Activated T-cell treated with anti-CD3 and anti-CD28 coated beads, Interleukin-2, amount 50 U/mL, for 72 hours (primary cell): ENCODE measurements at regions not wholly inside any gene's neighbourhood (a gene's known extent, or its start where the extent isn't known, plus 50 kb on each side); places are given as distances from the start of the nearest gene placed in this dataset.

Experiments used
- ATAC-seq, 2 donors: fragments of 150-1000 bp; cut with Tn5 transposase; replicated peaks in 1 of 2; 2 replicates each; pipeline ENCODE4 v1.10.0; 2021; ENCODE audit warnings: moderate library complexity in 2 of 2, mild to moderate bottlenecking in 1 of 2
- DNase-seq, 2 donors: peaks; one replicate each; pipeline ENCODE4 v3.0.0; 2021 to 2022; ENCODE audit warnings: mixed read lengths in 1 of 2
- H3K27ac Mint-ChIP-seq: one replicate; pipeline ENCODE4 v1.8.0; 2022; ENCODE audit warnings: mild to moderate bottlenecking, moderate library complexity, mixed read lengths
- H3K27me3 Mint-ChIP-seq: one replicate; pipeline ENCODE4 v1.8.0; 2022; ENCODE audit warnings: low read depth, mixed read lengths
- H3K36me3 Mint-ChIP-seq, 2 donors: one replicate each; pipeline ENCODE4 v1.8.0; 2022; ENCODE audit warnings: mixed read lengths in 2 of 2, mild to moderate bottlenecking in 1 of 2; ENCODE audit not compliant: insufficient read depth in 2 of 2
- H3K4me1 Mint-ChIP-seq: one replicate; pipeline ENCODE4 v1.8.0; 2022; ENCODE audit warnings: low read depth, mixed read lengths
- H3K4me3 Mint-ChIP-seq, 2 donors: one replicate each; pipeline ENCODE4 v1.8.0; 2022; ENCODE audit warnings: mild to moderate bottlenecking in 2 of 2, mixed read lengths in 2 of 2, moderate library complexity in 2 of 2
- H3K9me3 Mint-ChIP-seq, 2 donors: one replicate each; pipeline ENCODE4 v1.8.0; 2022; ENCODE audit warnings: mixed read lengths in 2 of 2

GRCh38 chr12:58364389-58365086 lies 423.2 kb downstream of the ATP23 start:
- H3K4me1 Mint-ChIP-seq: no peaks in the 10 kb centered on the region
- H3K36me3 Mint-ChIP-seq: no peaks in the 10 kb centered on the region
- DNase-seq (no peak), ATAC-seq (no peak)
- no peaks in the 10 kb centered on the region for H3K9me3 Mint-ChIP-seq
- no peak overlapping the region for H3K4me3 Mint-ChIP-seq
- peaks cover 5% of the 10 kb centered on the region for H3K27me3 Mint-ChIP-seq
- no peak overlapping the region for H3K27ac Mint-ChIP-seq

- Mint-ChIP-seq H3K4me1 (no peaks in the 10 kb centered on the region), H3K9me3 (no peaks in the 10 kb centered on the region), H3K4me3 (no peak overlapping the region), H3K27me3 (peaks cover 5% of the 10 kb centered on the region), H3K36me3 (no peaks in the 10 kb centered on the region), H3K27ac (no peak overlapping the region)
- ATAC-seq (no peak), DNase-seq (no peak)
Measured at GRCh38 chr12:58365087-58365390, 423.7 kb downstream of the ATP23 start.

GRCh38 chr12:58367041-58367440 lies 425.7 kb downstream of the ATP23 start:
- Mint-ChIP-seq H3K4me3 (no peak overlapping the region), H3K4me1 (no peaks in the 10 kb centered on the region), H3K27me3 (peaks cover 5% of the 10 kb centered on the region), H3K36me3 (no peaks in the 10 kb centered on the region), H3K9me3 (no peaks in the 10 kb centered on the region), H3K27ac (no peak overlapping the region)
- DNase-seq: no peak
- no peak for ATAC-seq

- no peaks in the 10 kb centered on the region for H3K4me1 Mint-ChIP-seq
Measured at GRCh38 chr12:58368001-58368400, 426.6 kb downstream of the ATP23 start.

GRCh38 chr12:58369576-58369975 lies 428.2 kb downstream of the ATP23 start:
- H3K27me3 Mint-ChIP-seq: peaks cover 5% of the 10 kb centered on the region
- no peak overlapping the region for H3K4me3 Mint-ChIP-seq
- no peaks in the 10 kb centered on the region for H3K9me3 Mint-ChIP-seq
- DNase-seq: no peak
- no peaks in the 10 kb centered on the region for H3K4me1 Mint-ChIP-seq
- no peaks in the 10 kb centered on the region for H3K36me3 Mint-ChIP-seq
- H3K27ac Mint-ChIP-seq: no peak overlapping the region
- ATAC-seq: no peak

More at GRCh38 chr12:58368001-58368400, 426.6 kb downstream of the ATP23 start:
- DNase-seq (no peak), ATAC-seq (no peak)
- H3K9me3 Mint-ChIP-seq: no peaks in the 10 kb centered on the region
- H3K27me3 Mint-ChIP-seq: peaks cover 5% of the 10 kb centered on the region
- no peaks in the 10 kb centered on the region for H3K36me3 Mint-ChIP-seq
- H3K27ac Mint-ChIP-seq: no peak overlapping the region
- H3K4me3 Mint-ChIP-seq: no peak overlapping the region

GRCh38 chr12:58372298-58372697 lies 430.9 kb downstream of the ATP23 start:
- Mint-ChIP-seq H3K27me3 (no peaks in the 10 kb centered on the region), H3K9me3 (peaks cover 0 to under 1% of the 10 kb centered on the region in 2 donors), H3K36me3 (no peaks in the 10 kb centered on the region), H3K27ac (no peak overlapping the region), H3K4me1 (no peaks in the 10 kb centered on the region), H3K4me3 (no peak overlapping the region)
- ATAC-seq: no peak
- no peak for DNase-seq

- Mint-ChIP-seq H3K9me3 (peaks cover 0 to 2% of the 10 kb centered on the region in 2 donors), H3K36me3 (no peaks in the 10 kb centered on the region), H3K27ac (no peak overlapping the region), H3K4me3 (no peak overlapping the region), H3K4me1 (no peaks in the 10 kb centered on the region), H3K27me3 (peaks cover 7% of the 10 kb centered on the region)
- no peak for ATAC-seq
- no peak for DNase-seq
Measured at GRCh38 chr12:58378028-58378427, 436.7 kb downstream of the ATP23 start.

GRCh38 chr12:58381546-58381945 lies 440.2 kb downstream of the ATP23 start:
- ATAC-seq (no peak), DNase-seq (no peak)
- Mint-ChIP-seq H3K9me3 (peaks cover 0 to 2% of the 10 kb centered on the region in 2 donors), H3K27me3 (peaks cover 7% of the 10 kb centered on the region), H3K27ac (no peak overlapping the region), H3K4me1 (no peaks in the 10 kb centered on the region), H3K4me3 (no peak overlapping the region), H3K36me3 (no peaks in the 10 kb centered on the region)

GRCh38 chr12:58384196-58384595 lies 442.8 kb downstream of the ATP23 start:
- Mint-ChIP-seq H3K9me3 (no peaks in the 10 kb centered on the region), H3K27me3 (peaks cover 7% of the 10 kb centered on the region), H3K36me3 (no peaks in the 10 kb centered on the region), H3K4me3 (no peak overlapping the region), H3K27ac (no peak overlapping the region), H3K4me1 (no peaks in the 10 kb centered on the region)
- DNase-seq (no peak), ATAC-seq (no peak)

GRCh38 chr12:58386136-58386535 lies 444.8 kb downstream of the ATP23 start:
- Mint-ChIP-seq H3K27me3 (peaks cover 7% of the 10 kb centered on the region), H3K9me3 (no peaks in the 10 kb centered on the region), H3K27ac (no peak overlapping the region), H3K4me1 (no peaks in the 10 kb centered on the region), H3K4me3 (no peak overlapping the region), H3K36me3 (no peaks in the 10 kb centered on the region)
- DNase-seq (no peak), ATAC-seq (no peak)

- Mint-ChIP-seq H3K27ac (no peak overlapping the region), H3K36me3 (no peaks in the 10 kb centered on the region), H3K27me3 (peaks cover 7% of the 10 kb centered on the region), H3K9me3 (no peaks in the 10 kb centered on the region), H3K4me1 (no peaks in the 10 kb centered on the region), H3K4me3 (no peak overlapping the region)
- no peak for ATAC-seq
- DNase-seq: no peak
Measured at GRCh38 chr12:58387199-58387598, 445.8 kb downstream of the ATP23 start.

- no peak for ATAC-seq
- H3K9me3 Mint-ChIP-seq: no peaks in the 10 kb centered on the region
- H3K27ac Mint-ChIP-seq: no peak overlapping the region
- no peaks in the 10 kb centered on the region for H3K36me3 Mint-ChIP-seq
- DNase-seq: no peak
- no peak overlapping the region for H3K4me3 Mint-ChIP-seq
- no peaks in the 10 kb centered on the region for H3K4me1 Mint-ChIP-seq
- no peaks in the 10 kb centered on the region for H3K27me3 Mint-ChIP-seq
Measured at GRCh38 chr12:58388261-58388660, 446.9 kb downstream of the ATP23 start.

GRCh38 chr12:58393152-58393551 lies 451.8 kb downstream of the ATP23 start:
- H3K36me3 Mint-ChIP-seq: no peaks in the 10 kb centered on the region
- no peaks in the 10 kb centered on the region for H3K9me3 Mint-ChIP-seq
- no peaks in the 10 kb centered on the region for H3K4me1 Mint-ChIP-seq
- no peak overlapping the region for H3K4me3 Mint-ChIP-seq
- DNase-seq (no peak), ATAC-seq (no peak)
- H3K27ac Mint-ChIP-seq: no peak overlapping the region
- no peaks in the 10 kb centered on the region for H3K27me3 Mint-ChIP-seq

GRCh38 chr12:58395056-58395455 lies 453.7 kb downstream of the ATP23 start:
- no peaks in the 10 kb centered on the region for H3K27me3 Mint-ChIP-seq
- H3K4me3 Mint-ChIP-seq: no peak overlapping the region
- ATAC-seq (no peak), DNase-seq (no peak)
- H3K27ac Mint-ChIP-seq: no peak overlapping the region
- no peaks in the 10 kb centered on the region for H3K36me3 Mint-ChIP-seq
- H3K4me1 Mint-ChIP-seq: no peaks in the 10 kb centered on the region
- peaks cover 0 to 3% of the 10 kb centered on the region in 2 donors for H3K9me3 Mint-ChIP-seq
